SK-N-DZ (cell line): ENCODE measurements at regions not wholly inside any gene's neighbourhood (a gene's known extent, or its start where the extent isn't known, plus 50 kb on each side); places are given as distances from the start of the nearest gene placed in this dataset.
A peak's percentile ranks its signal among the peaks of the same experiment; 100 is the strongest.

Source experiments
- DNase-seq: peaks from one replicate; pipeline ENCODE4 v3.0.0-alpha.2; 2015; ENCODE audit warnings: low spot score

GRCh38 chr5:109917154-109917546 lies 227.4 kb downstream of the MAN2A1 start:
- peak; percentile 57 for DNase-seq

DNA sequence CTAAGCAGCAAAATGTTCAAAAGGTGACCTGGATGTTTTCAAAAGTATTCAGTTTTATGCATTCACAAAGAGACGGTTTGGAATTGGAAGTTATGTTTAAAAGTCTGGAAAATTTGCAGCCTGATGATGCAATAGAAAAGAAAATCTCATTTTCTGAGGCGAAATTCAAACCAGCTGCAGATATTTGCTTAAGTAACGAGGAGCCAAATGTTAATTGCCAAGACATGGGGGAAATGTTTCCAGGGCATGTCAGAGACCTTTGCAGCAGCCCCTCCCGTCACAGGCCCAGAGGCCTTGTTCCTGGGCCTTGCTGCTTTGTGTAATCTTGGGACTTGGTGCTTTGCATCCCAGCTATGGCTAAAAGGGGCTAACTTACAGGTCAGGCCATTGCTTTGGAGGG lies 228.2 kb downstream of the MAN2A1 start:
- no peak for DNase-seq

- DNase-seq: no peak
Measured at GRCh38 chr5:109920736-109921135, 231.0 kb downstream of the MAN2A1 start.

GRCh38 chr5:109921735-109922380 lies 232.1 kb downstream of the MAN2A1 start:
- DNase-seq: no peak

DNA sequence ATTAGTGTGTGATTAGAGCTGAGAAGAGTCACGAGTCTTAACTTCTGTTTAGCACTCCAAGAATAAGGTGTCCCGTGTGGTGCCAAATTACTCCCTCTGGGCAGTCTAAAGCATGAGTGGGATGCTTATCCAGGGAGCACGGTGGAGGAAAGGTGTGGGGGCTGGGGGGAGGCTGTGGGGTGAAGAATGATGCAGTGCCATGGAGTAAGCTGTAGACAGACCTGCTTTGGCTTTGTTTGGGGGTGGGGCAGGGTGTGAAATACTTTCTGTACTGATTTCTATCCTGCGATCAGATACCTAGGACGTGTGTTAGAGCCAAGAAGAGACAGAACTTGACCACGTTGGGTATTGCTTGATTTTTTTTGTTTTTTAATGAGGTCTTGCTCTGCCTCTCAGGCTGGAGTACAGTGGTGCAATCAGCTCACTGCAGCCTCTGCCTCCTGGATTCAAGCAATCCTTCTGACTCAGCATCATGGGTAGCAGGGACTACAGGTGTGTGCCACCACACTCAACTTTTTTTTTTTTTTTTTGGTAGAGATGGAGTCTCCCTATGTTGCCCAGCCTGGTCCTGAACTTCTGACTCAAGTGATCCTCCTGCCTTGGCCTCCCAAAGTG lies 232.8 kb downstream of the MAN2A1 start:
- no peak for DNase-seq

GRCh38 chr5:109923205-109923604 lies 233.5 kb downstream of the MAN2A1 start:
- no peak for DNase-seq

DNA sequence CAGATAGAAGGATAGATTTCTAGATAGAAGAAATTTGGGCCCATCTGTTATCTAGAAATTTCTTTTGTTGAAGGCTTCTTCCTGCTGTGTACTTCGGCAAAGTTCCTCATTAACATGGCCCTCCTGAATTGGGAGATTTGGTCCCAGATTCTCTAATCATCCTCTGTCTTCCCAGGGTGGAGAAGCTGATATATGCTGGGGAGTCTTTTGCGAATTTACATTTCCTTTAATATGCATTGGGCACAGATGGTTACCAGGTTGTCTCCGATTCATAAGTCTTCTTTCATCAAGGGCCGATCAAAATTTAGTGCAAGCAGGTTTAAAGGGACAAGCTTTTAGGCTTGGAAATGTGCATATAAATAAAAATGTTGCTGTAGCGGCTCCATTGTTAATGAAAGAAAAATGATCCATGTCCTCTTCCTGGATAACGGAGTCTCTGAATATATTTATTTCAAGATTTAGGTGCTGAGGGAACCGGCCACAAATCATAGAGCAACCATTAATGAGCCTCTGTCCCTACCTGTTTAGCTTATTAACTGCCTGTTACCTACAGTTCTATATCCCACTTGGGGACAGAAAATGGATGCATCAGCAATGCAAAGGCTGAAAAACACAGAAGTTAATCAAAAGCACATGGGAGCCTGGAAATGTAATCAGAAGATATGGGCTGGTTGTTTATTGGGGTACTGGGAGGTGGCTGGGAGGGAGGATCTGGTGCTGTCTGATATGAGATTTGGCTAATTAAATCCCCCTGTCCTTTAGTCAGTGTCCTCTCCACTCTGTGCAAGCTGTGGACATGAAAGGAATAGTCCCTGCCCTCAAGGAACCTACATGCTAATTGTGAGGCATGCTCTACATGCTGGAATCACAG lies 234.7 kb downstream of the MAN2A1 start:
- DNase-seq: no peak

DNA sequence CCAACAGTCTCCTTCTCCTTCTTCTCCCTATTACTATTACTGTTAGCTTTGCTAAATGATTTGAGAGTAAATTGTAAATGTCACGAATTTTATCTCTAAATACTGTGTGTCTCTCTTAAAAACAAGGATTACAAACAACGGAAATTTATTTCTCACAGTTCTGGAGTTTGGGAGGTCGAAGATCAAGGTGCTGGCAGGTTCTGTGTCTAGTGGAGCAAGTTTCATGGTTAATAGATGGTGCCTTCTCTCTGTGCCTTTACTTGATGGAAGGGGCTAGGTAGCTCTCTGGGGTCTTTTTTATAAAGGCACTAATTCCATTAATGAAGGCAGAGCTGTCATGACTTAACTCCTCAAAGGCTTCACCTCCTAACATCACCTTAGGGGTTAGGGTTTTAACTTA lies 237.9 kb downstream of the MAN2A1 start:
- DNase-seq: no peak

DNA sequence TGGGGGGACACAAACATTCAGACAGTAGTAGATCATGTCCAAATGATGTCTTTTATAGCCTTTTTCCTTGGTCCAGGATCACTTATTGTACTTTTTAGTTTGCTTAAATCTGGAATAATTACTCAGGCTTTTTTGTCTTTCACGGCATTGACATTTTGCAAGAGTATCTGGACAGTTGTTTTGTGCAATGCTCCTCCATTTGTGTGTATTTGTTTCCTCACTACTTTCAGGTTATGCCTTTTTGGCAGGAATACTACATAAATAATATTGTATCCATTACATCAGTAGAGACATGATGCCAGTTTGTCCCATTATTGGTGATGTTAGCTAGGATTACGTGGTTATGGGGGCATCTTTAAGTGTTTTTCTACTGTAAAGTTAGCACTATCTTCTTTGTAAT lies 238.3 kb downstream of the MAN2A1 start:
- no peak for DNase-seq

- no peak for DNase-seq
Measured at GRCh38 chr5:109928811-109929210, 239.1 kb downstream of the MAN2A1 start.

GRCh38 chr5:109929376-109929775 lies 239.6 kb downstream of the MAN2A1 start:
- no peak for DNase-seq

- no peak for DNase-seq
Measured at GRCh38 chr5:109929911-109930310, 240.2 kb downstream of the MAN2A1 start.

- DNase-seq: no peak
Measured at GRCh38 chr5:109931049-109931780, 241.5 kb downstream of the MAN2A1 start.

- DNase-seq: no peak
Measured at GRCh38 chr5:109935833-109936490, 246.2 kb downstream of the MAN2A1 start.

GRCh38 chr5:109936996-109937395 lies 247.3 kb downstream of the MAN2A1 start:
- DNase-seq: no peak

- no peak for DNase-seq
Measured at GRCh38 chr5:109937951-109938350, 248.2 kb downstream of the MAN2A1 start.

DNA sequence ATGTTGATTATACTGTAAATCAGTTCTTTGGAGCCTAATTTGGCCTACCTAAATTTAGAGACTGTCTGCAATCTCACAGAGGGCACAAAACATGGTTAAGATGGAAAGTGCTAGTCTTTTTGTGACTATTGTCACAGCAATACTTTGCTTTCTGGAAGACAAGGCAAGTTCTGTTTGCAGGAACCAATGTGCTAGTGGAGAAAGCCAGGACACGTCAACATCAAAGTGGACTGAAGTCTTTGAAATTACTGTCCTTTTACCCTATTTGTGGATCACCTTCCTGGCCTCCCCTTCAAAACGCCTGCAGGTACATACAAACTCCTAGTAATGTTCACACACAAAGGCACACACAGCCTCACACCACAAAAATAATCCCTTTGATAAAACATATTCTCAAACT lies 248.7 kb downstream of the MAN2A1 start:
- DNase-seq: no peak

DNA sequence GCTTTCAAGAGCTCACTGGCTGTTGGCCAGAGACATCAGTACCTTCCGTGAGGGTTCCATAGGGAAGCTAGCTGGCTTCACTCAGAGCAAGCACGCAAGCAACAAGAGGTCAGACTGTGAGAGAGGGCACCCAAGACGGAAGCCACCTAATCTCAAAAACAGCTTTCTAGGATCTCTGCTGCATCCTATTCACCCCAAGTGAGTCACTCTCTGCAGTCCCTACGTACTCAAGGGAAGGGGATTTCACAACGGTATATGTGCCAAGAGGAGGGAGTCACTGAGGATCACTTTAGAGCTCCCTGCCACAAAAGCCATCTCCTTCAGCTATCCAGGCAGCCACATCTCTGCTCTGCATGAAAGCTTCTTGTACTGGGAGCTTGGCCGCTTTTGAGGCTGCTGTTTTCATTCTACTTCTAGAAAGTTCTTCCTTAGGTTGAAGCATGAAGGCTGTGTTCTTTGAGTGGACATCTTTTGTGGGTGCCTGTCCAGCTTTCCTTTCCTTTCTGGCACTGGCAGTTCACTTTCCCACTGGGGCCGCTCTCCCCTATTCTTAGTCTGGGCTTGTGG lies 249.5 kb downstream of the MAN2A1 start:
- no peak for DNase-seq

DNA sequence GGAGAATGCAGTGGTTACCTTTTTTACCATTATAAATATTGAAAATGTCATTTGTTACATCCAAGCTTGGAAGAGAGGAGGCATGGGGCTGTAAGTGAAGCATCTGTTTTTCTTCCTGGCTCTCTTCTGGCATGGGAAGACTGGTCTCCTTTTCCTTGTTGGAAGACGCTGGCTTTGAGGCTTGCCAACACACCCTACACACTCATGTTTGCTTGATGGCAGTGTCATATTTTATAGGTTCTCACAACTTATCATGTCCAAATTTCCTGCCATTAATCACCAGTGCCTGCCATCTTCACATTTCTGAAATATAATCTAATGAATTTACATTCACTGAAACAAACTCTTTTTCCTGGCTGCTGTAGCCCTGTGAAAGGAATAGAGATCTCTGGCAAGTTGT lies 252.9 kb downstream of the MAN2A1 start:
- DNase-seq: no peak

DNA sequence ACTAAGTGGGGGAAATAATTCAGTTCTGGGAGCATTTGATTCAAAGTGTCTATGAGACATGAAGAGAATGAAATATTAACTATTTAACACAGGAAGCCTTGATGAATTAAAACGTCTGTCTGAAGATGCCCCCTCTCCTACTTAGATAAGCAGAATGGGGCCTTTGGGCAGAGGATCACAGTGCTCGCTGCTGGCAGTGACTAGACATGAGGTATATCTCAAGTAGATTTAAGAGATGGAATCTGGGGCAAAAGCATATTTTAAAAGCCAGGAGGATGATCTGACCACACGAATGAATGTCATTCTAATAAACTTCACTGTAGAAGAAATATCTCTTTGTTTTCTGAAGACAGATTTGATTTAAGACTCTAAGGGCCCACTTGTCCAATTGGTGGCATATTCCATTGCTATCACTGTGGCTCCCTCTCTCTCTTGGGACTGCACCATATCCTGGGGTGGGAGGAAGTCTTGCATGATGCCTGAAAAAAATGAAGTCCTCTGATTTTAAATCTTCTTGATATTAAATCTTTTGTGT lies 254.0 kb downstream of the MAN2A1 start:
- DNase-seq: no peak

DNA sequence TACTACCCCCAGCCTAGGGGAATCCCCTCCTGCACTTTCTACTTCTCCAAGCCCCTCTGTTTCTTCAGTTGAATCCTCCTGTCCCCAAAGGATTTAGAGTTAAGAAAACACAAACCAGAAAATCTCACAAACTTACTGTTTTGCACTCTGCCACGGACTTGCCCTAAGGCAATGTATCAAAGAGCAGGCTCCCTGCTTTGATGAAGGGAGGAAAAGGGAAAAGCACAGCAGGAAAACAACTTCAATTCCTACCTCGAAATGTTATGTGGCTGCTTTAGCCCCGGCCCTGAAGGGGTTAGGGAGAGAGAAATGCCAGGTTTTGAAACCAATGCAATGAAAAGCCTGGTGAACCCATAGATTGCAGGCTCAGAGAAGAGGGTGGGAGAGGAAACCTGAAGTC lies 254.7 kb downstream of the MAN2A1 start:
- DNase-seq: no peak
